Endometrial microvascular endothelial cells (primary cell): ENCODE measurements at regions not wholly inside any gene's neighbourhood (a gene's known extent, or its start where the extent isn't known, plus 50 kb on each side); places are given as distances from the start of the nearest gene placed in this dataset.

Source experiments
- in situ Hi-C: cut with HindIII; loops from 2 replicates; pipeline ENCODE4 v1.10.0; 2017; ENCODE audit warnings: low sequenced_read_pairs, low pct_unique_long_range_greater_than_20kb; ENCODE audit errors: inconsistent ontology term

DNA sequence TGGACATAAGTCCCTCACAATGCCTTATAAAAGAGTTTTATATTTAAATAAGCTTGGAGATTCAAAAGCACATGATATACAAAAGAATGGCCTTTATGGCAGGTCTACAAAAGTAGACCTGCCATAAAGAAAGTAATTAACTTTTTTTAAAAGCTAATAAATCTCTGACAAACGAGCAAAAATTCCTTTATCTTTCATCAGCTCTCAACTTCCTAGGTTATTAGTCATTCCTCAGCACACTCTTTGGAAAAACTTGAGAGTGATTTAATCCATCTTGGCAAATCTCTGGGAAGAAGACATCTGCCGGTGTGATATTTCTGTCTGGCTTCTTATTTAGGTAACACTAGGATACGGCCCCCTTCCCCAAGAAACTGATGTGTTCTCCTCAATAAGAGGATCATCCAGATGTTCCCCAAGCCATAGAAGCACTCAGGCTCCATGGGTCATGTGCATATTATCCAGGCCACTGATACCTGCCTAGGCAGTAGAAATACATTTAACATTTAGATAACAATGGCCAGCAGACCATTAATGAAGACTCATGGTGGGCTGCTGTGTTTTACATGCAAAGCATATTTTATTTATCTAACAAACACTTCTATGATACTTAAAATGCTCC lies 372.7 kb downstream of the LIG4 start:
- in situ Hi-C loops, result no loop called here

DNA sequence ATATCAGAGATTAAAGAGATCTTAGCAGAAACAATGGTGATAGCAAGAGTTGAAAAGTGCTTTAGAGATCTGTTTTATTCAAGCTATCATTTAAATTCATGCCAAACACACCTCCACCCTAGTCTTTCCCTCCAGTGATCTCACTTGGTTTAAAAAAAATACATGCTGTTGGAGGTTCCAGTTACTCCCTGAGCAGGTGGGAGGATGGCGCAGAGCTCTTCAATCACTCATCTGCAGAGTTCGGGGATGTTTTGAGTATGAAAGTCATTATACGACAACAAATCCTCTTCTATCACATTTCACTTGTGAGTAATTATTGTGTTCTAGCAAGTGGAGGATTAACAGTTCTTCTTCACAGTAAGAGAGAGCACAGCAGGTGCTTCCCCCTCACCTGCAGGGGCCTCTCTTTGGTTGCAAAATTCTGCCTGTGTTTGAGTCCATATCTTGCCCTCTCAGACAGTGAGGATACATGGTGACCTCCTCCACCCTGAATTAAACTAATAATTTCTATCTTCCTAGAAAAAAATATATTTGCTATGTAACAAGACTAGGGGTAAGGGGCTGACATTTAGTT lies 376.7 kb downstream of the LIG4 start:
- in situ Hi-C loops, result no loop called here

DNA sequence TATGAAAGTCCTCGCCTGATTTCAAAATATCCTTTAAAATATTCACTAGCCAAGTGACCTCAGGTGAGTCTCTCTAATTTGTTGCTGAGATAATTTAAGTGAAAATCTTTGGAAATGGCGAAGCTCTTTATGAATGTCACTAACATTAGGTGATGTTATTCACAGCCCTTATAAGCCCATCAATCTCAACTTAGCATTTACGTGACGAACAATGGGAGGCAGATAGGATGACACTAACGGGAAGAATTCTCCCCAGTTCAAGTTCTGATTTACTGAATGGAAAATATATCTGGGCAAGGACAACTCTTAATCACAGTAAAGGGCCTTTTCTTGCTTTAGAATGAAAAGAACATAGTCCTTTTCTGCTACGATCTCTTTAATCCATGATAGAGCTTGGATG lies 378.7 kb downstream of the LIG4 start:
- in situ Hi-C loops, result no loop called here

DNA sequence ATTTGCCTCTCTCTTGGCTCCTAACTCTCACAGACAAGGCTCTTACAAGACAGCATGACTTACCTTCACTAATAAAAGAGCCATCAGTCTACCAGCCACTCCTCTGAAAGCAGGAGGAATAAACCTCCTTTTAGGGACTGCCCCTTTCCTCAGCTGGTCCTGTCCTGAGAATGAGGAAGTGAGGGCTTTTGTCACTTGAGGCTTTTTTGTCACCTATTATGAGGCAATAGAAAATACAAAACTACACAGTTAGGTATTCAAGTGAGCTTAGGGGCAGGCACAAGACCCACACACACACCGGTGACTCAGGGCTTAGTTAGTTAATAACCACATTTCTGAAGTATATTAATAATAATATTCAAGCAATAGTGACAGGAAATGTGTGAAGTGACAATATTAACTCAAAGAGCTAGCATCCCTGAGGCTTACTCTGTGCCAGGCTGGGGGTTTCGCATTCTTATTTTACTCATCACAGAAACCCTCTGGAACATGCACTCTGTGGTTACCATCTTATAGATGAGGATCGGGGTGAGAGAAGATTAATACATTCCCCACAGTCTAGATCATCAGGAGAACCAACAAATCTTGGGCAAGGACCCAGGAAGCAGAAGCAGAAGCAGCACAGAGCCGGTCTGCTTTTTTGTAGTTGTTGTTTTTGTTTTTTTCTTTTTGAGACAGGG lies 379.9 kb downstream of the LIG4 start:
- in situ Hi-C loops, result no loop called here

DNA sequence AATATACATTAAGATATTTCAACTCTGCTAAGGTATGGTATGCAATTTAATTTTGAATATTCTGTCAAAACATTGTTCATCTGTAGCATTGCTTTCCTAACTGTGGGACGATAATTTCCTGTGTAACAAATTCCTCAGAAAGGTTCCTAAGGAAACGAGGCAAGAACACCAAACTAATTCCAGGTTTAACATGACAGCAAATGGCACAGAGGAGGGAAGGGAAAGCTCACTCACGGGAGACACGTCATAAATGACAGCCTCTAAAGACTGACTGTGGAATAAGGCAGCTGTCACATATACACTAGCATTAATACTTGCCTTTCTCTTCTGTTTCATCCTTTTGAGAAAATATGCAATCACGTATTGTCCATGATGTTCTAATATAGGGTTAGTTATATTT lies 380.6 kb downstream of the LIG4 start:
- in situ Hi-C loops, result no loop called here

DNA sequence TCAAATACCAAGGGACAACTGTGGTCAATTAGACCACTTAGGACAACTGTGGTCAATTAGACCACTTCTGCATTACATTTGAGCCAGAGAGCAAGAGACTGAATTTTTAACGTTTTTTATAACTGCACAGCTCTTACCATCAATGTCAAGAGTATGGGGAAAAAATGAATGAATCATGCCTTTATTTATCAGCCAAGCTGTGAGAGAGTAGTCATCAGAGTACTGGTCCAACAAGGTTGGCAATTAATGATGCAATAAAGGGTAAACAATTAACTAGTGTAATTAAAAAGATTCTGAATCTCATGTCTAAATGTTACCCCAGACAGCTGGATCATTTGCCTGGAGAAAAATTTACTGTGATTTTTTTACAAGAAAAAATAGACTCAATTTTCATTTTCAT lies 381.1 kb downstream of the LIG4 start:
- in situ Hi-C loops, result no loop called here

DNA sequence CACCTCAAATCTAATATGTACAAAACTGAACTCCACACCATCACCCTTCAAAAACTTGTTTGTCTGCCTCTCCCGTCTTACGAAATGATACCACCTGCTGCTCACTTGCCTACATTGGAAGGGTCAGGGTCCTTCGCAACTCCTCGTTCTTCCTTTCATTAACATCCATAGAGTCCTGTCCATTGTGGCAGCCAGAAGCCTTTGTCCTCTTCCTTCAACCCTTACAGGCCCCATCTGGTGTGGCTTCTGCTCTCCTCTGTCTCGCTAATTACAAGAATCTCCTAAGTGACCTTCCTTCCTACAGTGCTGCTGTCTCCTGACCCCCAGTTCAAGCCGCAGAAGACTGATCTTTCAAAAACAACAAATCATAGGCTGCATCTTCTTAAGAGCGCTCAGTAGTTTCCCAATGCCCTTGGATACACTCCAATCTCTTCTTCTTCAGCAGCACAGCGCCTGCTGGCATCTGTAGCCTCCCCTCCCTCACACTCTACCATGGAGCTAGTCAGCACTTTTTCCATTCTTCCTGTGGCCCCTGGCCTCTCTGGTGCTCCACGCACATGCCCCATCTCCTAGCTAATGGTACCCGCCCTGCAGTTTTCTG lies 382.7 kb downstream of the LIG4 start:
- in situ Hi-C loops, result no loop called here

DNA sequence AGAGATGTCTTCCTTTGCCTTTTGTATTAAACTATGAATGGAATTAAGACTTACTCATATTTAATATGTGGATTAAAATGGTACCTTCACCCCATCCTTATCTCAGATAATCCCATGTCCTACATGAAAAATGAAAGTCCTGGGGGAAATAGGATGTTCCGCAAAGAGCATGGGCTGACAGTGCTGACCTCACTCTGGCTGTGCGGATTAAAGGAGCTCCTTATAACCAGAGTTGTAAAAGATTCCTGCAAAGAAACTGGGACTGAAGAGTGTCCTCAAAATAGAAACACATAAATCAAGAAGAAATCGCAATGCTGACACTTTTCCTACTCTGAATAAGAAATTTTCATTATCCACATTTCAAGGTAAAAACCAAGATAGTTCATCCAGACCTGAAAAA lies 384.5 kb downstream of the LIG4 start:
- in situ Hi-C loops, result no loop called here

DNA sequence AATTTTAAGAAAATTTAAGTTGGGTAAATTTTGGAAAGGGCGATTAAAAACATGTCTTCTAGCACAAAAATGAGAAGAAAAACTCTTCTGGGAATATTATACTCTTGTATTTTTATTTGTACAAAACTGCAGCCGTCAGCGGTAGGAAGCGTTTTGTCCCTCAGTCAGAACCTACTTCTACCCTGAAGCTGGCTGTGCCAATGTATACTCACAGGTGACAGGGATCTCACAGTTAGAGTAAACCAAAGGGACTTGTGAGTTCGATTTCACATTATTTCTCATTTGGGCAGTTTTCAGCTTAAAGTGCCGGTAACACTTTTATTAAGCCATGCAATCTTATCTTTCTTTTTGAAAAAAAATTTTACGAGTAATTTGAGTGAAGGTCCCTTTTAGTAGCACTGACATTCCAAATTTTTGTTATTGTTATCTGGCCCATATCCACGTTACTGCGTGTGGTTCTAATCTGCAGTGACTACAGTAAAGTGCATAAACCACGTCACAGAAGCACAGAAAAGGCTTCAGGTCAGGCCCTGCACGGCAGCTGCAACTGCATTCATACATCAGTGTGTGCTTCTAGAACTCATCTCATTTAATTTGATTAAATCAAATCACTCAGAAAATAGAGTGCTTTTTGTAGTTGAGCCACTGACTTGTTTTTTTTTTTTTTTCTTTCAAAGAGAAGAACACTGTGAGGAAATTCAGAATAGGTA lies 387.3 kb downstream of the LIG4 start:
- in situ Hi-C loops, result no loop called here

DNA sequence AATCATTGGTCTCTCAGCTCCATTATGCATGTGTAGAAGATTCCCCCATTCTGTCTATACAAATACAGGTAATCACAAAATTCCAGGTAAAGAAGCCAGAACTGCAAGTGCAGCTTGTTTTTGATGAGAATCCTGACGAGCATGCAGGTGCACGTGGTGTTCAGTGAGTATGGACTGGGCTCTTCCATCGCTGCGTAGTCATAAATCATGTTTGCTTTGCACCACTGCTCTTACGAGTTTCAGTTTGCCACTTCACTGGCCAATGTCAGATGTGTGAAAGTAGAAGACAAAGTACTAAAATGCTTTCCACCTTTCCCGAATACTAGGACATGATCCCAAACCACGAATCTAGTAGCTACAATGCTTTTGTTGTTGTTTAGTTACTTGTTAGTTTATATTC lies 390.7 kb downstream of the LIG4 start:
- in situ Hi-C loops, result no loop called here

DNA sequence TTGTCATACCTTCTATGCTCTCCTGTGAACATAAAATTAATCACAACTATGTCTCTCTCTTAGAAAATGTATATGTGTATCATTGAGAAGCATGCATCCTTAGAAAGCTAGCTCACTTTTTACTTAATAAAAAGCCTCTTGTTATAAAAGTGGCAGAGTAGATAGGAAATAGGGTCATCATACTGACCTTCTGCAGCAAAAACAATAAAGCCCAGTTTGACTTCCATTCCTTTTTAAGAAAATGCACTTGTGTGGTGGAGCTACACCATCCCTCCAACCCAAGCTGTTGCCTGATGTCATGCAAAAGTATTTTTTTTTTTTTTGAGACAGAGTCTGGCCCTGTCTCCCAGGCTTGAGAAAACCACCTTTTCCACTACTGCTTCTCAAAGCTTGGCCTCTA lies 393.3 kb downstream of the LIG4 start:
- in situ Hi-C loops, result no loop called here

DNA sequence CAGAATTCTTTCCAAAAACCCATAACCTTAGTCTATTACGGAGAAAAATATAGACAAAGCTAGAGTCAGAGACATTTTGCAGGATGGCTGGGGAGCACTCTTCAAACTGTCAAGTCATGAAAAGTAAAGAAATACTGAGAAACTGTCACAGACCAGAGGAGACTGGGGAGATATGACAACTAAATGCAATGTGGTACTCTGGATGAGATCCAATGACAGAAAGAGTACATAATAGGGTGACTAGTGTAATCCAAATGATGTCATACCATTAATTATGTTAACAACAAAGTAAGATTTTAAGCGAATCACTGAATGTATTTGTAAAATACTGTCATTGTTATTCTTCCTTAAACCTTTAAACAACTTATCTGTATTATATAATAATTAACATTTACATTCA lies 393.8 kb downstream of the LIG4 start:
- in situ Hi-C loops, result no loop called here

DNA sequence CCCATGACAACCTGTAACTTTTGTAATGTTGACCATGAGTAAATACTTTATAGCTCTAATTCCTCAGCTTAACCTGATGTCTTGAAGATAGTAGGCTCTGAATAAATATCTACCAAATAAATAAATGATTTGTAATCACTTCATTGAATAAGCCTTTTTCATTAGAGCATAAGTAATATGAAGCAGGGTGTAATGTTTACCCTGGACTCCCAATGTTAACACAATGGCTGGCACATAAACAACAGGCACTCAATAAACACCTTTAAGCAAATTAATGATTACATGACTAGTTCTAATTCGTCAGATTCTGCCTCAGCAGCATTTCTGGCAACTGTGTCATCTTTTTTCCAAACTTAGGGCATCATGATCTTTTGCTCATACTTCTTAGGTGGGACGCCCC lies 396.3 kb downstream of the LIG4 start:
- in situ Hi-C loops, result no loop called here

DNA sequence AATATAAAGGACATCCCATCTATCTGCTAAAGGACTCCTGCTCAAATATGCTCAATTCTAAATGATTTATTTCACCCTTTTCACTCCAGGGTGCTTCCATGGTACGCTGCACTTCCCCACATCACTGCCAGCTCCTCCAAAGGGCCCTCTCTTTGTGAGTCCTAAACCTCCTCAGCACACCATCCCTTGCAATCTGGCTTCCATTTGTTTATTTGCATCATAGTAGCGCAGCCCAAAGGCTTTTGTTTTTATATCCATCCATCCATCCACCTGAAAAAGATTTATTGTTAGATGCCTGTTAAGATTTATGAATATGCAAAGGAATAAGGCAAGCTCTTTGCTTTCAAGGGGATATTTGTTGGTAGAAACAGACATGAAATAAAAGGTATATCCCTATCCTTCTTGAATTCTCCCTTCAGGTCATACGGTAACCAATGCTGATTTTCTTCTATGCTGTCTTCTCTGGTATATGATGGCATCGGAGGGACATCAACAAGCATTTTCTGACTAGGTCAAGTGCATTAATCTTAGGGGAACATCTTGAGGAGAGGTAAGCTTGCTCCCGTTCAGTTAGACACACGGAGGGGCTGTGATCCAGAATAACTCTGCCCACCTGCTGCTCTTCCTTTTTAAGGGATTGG lies 397.6 kb downstream of the LIG4 start:
- in situ Hi-C loops, result no loop called here

DNA sequence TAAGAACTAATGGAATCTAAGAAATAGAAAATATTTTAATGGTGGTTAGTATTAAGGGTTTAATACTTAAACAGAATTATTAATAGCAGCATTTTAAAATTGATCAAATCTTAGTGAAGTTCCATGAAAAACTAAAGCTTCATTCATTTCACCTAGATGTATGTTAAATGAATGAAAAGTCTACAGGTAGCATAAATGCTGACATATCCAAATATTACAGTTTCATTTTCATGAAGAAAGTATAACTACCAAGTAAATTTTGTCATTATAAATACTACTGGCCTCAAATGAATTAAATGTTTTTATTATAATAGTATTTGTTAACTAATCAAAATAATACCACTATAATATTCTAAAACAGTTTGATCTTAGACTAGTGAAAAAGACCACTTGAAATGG lies 403.3 kb downstream of the LIG4 start:
- in situ Hi-C loops, result no loop called here

DNA sequence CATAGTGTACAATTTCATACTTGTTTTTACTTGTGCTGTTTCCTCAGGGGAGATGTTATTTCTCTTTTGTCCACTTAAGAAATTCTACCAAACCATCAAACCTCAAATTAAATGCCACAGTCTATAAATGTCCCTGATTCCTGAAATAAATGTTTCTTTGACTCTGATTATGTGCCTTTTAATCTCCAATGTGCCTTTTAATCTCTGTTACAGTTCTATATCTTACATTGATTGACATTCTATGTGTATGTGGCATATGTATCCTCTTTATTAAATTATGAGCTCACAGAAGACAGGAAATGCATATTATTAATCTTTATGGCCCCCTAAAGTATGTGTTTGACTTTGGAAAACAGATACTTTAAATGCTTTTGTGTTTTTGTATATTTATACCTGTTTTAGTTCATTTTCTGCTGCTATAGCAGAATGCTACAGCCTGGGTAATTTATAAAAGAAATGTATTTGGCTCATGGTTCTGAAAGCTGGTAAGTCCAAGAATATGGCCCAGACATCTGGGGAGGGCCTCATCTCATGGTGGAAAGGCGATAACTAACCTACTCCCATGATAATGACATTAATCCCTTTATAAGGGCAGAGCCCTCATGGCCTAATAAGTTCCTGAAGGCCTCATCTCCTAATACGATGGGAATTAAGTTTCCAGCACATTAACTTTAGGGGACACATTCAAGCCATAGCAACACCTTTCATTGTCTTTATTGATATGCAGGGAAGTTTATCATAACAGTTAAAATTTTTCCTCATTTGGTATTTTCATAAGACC lies 403.9 kb downstream of the LIG4 start:
- in situ Hi-C loops, result no loop called here

DNA sequence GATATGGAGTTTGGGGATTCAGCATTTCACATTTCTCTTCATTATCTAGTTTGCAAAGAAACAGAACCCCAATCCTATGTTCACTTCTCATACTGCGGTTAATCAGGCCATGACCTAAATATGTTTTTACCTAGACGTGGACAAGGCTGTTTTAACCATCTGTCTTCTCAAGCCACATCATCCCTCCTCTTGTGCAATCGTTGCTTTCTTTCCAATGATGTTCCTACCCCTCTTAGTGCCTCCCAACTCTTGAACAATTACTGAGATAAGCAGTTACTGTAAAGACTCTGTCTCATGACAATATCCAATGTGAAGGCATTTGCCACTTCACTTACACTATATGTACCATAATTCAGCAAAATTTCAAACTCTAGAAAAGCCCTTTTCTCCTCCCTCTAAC lies 406.2 kb downstream of the LIG4 start:
- in situ Hi-C loops, result no loop called here

DNA sequence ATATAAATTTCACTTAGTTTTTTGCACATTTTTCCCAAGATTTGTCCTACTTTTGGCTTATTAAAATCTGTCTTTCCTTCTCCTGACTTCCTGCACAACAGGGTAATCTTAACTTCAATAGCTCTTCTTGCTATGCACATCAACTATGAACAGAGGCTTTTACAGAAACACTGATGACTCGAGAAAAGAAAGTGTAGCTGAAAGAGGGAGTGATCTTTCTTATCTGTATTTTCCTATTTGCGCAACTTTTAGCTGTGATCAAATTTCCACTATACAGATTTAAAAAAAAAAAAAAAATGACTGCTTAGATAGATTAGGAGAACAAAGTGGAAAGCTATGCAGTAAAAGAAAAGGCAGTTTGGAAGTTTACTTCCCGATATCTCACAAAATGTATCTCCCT lies 406.9 kb downstream of the LIG4 start:
- in situ Hi-C loops, result no loop called here
